HG02870 (cell line): ENCODE measurements at regions not wholly inside any gene's neighbourhood (a gene's known extent, or its start where the extent isn't known, plus 50 kb on each side); places are given as distances from the start of the nearest gene placed in this dataset.

ENCODE experiments used
- ATAC-seq: cut with Tn5 transposase; IDR thresholded peaks from one replicate; pipeline ENCODE4 v1.9.1; 2021; ENCODE audit warnings: mild to moderate bottlenecking, moderate library complexity; ENCODE audit not compliant: unreplicated experiment

GRCh38 chr21:36532769-36533467 is 53.0 kb upstream of the CLDN14 start:
- no peak for ATAC-seq

- no peak for ATAC-seq
These were observed 53.5 kb upstream of the CLDN14 start for GRCh38 chr21:36533468-36533848.

GRCh38 chr21:36534656-36535055 is 54.7 kb upstream of the CLDN14 start:
- no peak for ATAC-seq

- ATAC-seq: peak; percentile 59
These were observed 55.8 kb upstream of the CLDN14 start for GRCh38 chr21:36535618-36536241.

GRCh38 chr21:36538761-36539160 is 58.8 kb upstream of the CLDN14 start:
- no peak for ATAC-seq

- ATAC-seq: no peak
These were observed 59.7 kb upstream of the CLDN14 start for GRCh38 chr21:36539434-36540150.

- no peak for ATAC-seq
These were observed 60.8 kb upstream of the CLDN14 start for GRCh38 chr21:36540700-36541099.

- ATAC-seq: peak; percentile 34
These were observed 61.8 kb upstream of the CLDN14 start for GRCh38 chr21:36541721-36542139.

GRCh38 chr21:36542312-36543101 is 62.6 kb upstream of the CLDN14 start:
- ATAC-seq: peak; percentile 47

- ATAC-seq: no peak
These were observed 64.0 kb upstream of the CLDN14 start for GRCh38 chr21:36543924-36544323.

GRCh38 chr21:36544545-36544944 is 64.6 kb upstream of the CLDN14 start:
- ATAC-seq: no peak

GRCh38 chr21:36545776-36546511 is 66.0 kb upstream of the CLDN14 start:
- ATAC-seq: no peak

- ATAC-seq: no peak
These were observed 67.5 kb upstream of the CLDN14 start for GRCh38 chr21:36547464-36547863.

GRCh38 chr21:36548866-36549265 is 68.9 kb upstream of the CLDN14 start:
- no peak for ATAC-seq

GRCh38 chr21:36549470-36549869 is 69.5 kb upstream of the CLDN14 start:
- no peak for ATAC-seq

- ATAC-seq: no peak
These were observed 70.8 kb upstream of the CLDN14 start for GRCh38 chr21:36550761-36551160.

- no peak for ATAC-seq
These were observed 71.4 kb upstream of the CLDN14 start for GRCh38 chr21:36551321-36551720.

- no peak for ATAC-seq
These were observed 72.0 kb upstream of the CLDN14 start for GRCh38 chr21:36551731-36552433.

- no peak for ATAC-seq
These were observed 72.5 kb upstream of the CLDN14 start for GRCh38 chr21:36552434-36552785.

- ATAC-seq: no peak
These were observed 73.5 kb upstream of the CLDN14 start for GRCh38 chr21:36553406-36553805.
